ENCODE measurements at regions not wholly inside any gene's neighbourhood (a gene's known extent, or its start where the extent isn't known, plus 50 kb on each side); places are given as distances from the start of the nearest gene placed in this dataset.

DNA sequence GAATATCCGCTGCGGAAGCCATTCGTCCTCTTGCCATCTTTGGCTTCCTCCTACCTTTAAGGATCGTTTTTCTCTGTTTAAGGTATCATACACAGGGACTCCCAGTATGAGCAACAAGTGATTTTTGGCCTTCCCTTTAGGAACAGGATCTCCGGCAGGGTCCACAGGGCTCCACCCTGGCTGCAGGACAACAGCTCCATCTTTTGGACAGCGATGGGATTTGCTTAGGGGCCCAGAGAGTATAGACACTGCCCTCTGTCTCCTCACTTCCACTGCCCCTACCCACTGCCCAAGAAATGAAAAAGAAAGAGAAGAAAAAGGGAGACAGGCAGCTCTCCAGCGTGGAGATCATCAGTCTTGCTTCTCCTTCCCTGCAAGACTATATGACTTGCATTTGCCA is 224.5 kb downstream of the UXS1 start:
- 40% methylated on average over 7 of the region's 7 CpGs for WGBS (ENCODE audit: low lambda C conversion rate)
- Histone ChIP-seq H3K4me1 (ENCODE audit: control insufficient read depth in 1 of 2, insufficient read depth in 2 of 2, low read depth in 1 of 2, low read length in 1 of 2) (no peaks in the 10 kb centered on the region), H3K4me2 (no peak overlapping the region), H4K20me1 (ENCODE audit: insufficient read depth) (no peaks in the 10 kb centered on the region), H3K4me3 (ENCODE audit: low read depth in 2 of 2, low read length in 1 of 2) (no peak overlapping the region), H3K9me2 (no peaks in the 10 kb centered on the region), H3K9ac (no peak overlapping the region), H3K36me3 (replicated peaks in 1 of 2; ENCODE audit: control insufficient read depth in 1 of 2, insufficient read depth in 2 of 2, low read length in 1 of 2) (no peaks in the 10 kb centered on the region), H3K79me2 (ENCODE audit: insufficient read depth) (no peaks in the 10 kb centered on the region), H3K27me3 (ENCODE audit: insufficient read depth) (no peaks in the 10 kb centered on the region), H3K27ac (ENCODE audit: low read depth in 2 of 2, low read length in 1 of 2) (no peak overlapping the region), H2AFZ (ENCODE audit: low read depth) (no peak overlapping the region), H3F3A (replicated peaks; ENCODE audit: insufficient read depth) (no peaks in the 10 kb centered on the region), H3K9me3 (no peaks in the 10 kb centered on the region)
- ChIA-PET POLR2A (no interaction called here), CTCF (no interaction called here)
- DNase-seq, result peak; percentile 23
- TF ChIP-seq, protein P1, sequence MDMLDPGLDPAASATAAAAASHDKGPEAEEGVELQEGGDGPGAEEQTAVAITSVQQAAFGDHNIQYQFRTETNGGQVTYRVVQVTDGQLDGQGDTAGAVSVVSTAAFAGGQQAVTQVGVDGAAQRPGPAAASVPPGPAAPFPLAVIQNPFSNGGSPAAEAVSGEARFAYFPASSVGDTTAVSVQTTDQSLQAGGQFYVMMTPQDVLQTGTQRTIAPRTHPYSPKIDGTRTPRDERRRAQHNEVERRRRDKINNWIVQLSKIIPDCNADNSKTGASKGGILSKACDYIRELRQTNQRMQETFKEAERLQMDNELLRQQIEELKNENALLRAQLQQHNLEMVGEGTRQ (IDR thresholded peaks at IDR 0.05; ENCODE audit: borderline replicate concordance, low read depth, low read length), result no peak
- TF ChIP-seq SMC3 (IDR thresholded peaks at IDR 0.05; ENCODE audit: low read depth, low read length), result no peak
- no peak for TF ChIP-seq GATA2 (CRISPR knock-in tag; IDR thresholded peaks at IDR 0.05)
- peak; percentile 49 for TF ChIP-seq RAD21 (IDR thresholded peaks at IDR 0.05; ENCODE audit: low read length)
- no peak for TF ChIP-seq JUND (IDR thresholded peaks at IDR 0.05)
- no peak for TF ChIP-seq FOXM1 (IDR thresholded peaks at IDR 0.05; ENCODE audit: low read depth)
- TF ChIP-seq, protein P2, sequence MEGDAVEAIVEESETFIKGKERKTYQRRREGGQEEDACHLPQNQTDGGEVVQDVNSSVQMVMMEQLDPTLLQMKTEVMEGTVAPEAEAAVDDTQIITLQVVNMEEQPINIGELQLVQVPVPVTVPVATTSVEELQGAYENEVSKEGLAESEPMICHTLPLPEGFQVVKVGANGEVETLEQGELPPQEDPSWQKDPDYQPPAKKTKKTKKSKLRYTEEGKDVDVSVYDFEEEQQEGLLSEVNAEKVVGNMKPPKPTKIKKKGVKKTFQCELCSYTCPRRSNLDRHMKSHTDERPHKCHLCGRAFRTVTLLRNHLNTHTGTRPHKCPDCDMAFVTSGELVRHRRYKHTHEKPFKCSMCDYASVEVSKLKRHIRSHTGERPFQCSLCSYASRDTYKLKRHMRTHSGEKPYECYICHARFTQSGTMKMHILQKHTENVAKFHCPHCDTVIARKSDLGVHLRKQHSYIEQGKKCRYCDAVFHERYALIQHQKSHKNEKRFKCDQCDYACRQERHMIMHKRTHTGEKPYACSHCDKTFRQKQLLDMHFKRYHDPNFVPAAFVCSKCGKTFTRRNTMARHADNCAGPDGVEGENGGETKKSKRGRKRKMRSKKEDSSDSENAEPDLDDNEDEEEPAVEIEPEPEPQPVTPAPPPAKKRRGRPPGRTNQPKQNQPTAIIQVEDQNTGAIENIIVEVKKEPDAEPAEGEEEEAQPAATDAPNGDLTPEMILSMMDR (IDR thresholded peaks at IDR 0.05), result peak; percentile 25; the same call in 1 of the 2 replicates

DNA sequence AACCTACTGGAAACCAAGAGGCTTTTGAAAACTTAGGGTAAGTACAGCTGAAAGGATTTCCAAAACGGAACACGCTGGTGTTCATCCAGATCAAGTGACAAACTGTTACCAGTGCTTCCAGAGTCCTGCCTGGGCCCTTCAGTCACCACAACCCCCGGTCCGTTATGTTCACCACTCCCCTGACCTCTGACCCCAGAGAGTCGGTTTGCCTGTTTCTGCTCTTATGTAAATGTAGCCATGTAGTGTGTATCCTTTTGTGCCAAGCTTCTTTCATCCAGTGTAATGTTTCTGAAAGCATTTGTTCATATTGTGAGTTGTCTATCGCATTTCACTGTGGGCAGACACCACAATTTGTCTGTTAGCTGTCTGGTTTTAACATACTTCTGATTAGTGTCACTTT is 217.5 kb downstream of the NCK2 start:
- Histone ChIP-seq H3K9me2 (no peaks in the 10 kb centered on the region), H3F3A (replicated peaks; ENCODE audit: insufficient read depth) (no peaks in the 10 kb centered on the region), H3K36me3 (replicated peaks in 1 of 2; ENCODE audit: control insufficient read depth in 1 of 2, insufficient read depth in 2 of 2, low read length in 1 of 2) (no peaks in the 10 kb centered on the region), H3K27ac (ENCODE audit: low read depth in 2 of 2, low read length in 1 of 2) (no peak overlapping the region), H4K20me1 (ENCODE audit: insufficient read depth) (no peaks in the 10 kb centered on the region), H3K4me1 (ENCODE audit: control insufficient read depth in 1 of 2, insufficient read depth in 2 of 2, low read depth in 1 of 2, low read length in 1 of 2) (no peaks in the 10 kb centered on the region; a peak in 1 of 4 replicates), H3K4me3 (ENCODE audit: low read depth in 2 of 2, low read length in 1 of 2) (no peak overlapping the region), H3K9me3 (no peaks in the 10 kb centered on the region), H3K9ac (no peak overlapping the region), H3K4me2 (no peak overlapping the region), H2AFZ (ENCODE audit: low read depth) (no peak overlapping the region), H3K27me3 (ENCODE audit: insufficient read depth) (no peaks in the 10 kb centered on the region), H3K79me2 (ENCODE audit: insufficient read depth) (no peaks in the 10 kb centered on the region)
- CTCF ChIA-PET, result interaction anchor here (1.0 kb wide), 1 partner anchor 8 kb away, joined by 3 read pairs; no protein-coding TSS in a partner anchor
- POLR2A ChIA-PET, result no interaction called here
- no peak for DNase-seq
- 41% methylated on average over 6 of the region's 6 CpGs for WGBS (ENCODE audit: low lambda C conversion rate)
- TF ChIP-seq TEAD4 (IDR thresholded peaks at IDR 0.05; ENCODE audit: borderline replicate concordance, insufficient read depth), result no peak
- TF ChIP-seq, protein P3, sequence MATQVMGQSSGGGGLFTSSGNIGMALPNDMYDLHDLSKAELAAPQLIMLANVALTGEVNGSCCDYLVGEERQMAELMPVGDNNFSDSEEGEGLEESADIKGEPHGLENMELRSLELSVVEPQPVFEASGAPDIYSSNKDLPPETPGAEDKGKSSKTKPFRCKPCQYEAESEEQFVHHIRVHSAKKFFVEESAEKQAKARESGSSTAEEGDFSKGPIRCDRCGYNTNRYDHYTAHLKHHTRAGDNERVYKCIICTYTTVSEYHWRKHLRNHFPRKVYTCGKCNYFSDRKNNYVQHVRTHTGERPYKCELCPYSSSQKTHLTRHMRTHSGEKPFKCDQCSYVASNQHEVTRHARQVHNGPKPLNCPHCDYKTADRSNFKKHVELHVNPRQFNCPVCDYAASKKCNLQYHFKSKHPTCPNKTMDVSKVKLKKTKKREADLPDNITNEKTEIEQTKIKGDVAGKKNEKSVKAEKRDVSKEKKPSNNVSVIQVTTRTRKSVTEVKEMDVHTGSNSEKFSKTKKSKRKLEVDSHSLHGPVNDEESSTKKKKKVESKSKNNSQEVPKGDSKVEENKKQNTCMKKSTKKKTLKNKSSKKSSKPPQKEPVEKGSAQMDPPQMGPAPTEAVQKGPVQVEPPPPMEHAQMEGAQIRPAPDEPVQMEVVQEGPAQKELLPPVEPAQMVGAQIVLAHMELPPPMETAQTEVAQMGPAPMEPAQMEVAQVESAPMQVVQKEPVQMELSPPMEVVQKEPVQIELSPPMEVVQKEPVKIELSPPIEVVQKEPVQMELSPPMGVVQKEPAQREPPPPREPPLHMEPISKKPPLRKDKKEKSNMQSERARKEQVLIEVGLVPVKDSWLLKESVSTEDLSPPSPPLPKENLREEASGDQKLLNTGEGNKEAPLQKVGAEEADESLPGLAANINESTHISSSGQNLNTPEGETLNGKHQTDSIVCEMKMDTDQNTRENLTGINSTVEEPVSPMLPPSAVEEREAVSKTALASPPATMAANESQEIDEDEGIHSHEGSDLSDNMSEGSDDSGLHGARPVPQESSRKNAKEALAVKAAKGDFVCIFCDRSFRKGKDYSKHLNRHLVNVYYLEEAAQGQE (IDR thresholded peaks at IDR 0.05; ENCODE audit: low read depth, low read length), result no peak
- no peak for TF ChIP-seq RCOR1 (IDR thresholded peaks at IDR 0.05; ENCODE audit: low read length)
- TF ChIP-seq GATA2 (CRISPR knock-in tag; IDR thresholded peaks at IDR 0.05), result no peak
- no peak for TF ChIP-seq FOSL2 (IDR thresholded peaks at IDR 0.05; ENCODE audit: borderline replicate concordance, low read depth)
